Calu3 (cell line): ENCODE measurements at regions not wholly inside any gene's neighbourhood (a gene's known extent, or its start where the extent isn't known, plus 50 kb on each side); places are given as distances from the start of the nearest gene placed in this dataset.

Experiments
- BruUV-seq: library from RNA; stranded (reverse); fragments of 400-500 nt; replicated peaks from 2 replicates; lab custom pipeline; 2021; lab: Mats Ljungman, UMichigan
- CTCF ChIA-PET: fragments of 300-600 bp; sonication (Branson Sonifier 250); formaldehyde crosslinking; loops from one replicate; lab custom pipeline; 2022; ENCODE audit warnings: antibody characterized with exemption; lab: Charles Lee
- DNase-seq: peaks from one replicate; pipeline ENCODE4 v3.0.0; 2022
- H3K27ac Mint-ChIP-seq: one replicate; pipeline ENCODE4 v1.8.0; 2022; ENCODE audit warnings: mixed read lengths; ENCODE audit not compliant: unreplicated experiment
- H3K27me3 Mint-ChIP-seq: one replicate; pipeline ENCODE4 v1.8.0; 2022; ENCODE audit warnings: mixed read lengths; ENCODE audit not compliant: unreplicated experiment
- H3K36me3 Mint-ChIP-seq: one replicate; pipeline ENCODE4 v1.8.0; 2022; ENCODE audit warnings: mild to moderate bottlenecking, moderate library complexity, mixed read lengths; ENCODE audit not compliant: insufficient read depth, unreplicated experiment
- H3K4me1 Mint-ChIP-seq: one replicate; pipeline ENCODE4 v1.8.0; 2022; ENCODE audit warnings: mild to moderate bottlenecking, low read depth, mixed read lengths; ENCODE audit not compliant: unreplicated experiment
- H3K4me3 Mint-ChIP-seq: one replicate; pipeline ENCODE4 v1.8.0; 2022; ENCODE audit warnings: mild to moderate bottlenecking, low read depth, moderate library complexity, mixed read lengths; ENCODE audit not compliant: unreplicated experiment
- H3K9me3 Mint-ChIP-seq: one replicate; pipeline ENCODE4 v1.8.0; 2022; ENCODE audit warnings: low read depth, mixed read lengths; ENCODE audit not compliant: unreplicated experiment
- intact Hi-C: fragments of 100-400 bp; cut with micrococcal nuclease; formaldehyde crosslinking; loops from one replicate; pipeline ENCODE4 v1.10.0; 2022; ENCODE audit not compliant: unreplicated experiment
- TF ChIP-seq, protein P1 (sequence below): fragments of 200-600 bp; IDR thresholded peaks from one replicate; pipeline ENCODE4 v1.8.0; 2022; ENCODE audit warnings: antibody characterized with exemption; ENCODE audit not compliant: unreplicated experiment

DNA sequence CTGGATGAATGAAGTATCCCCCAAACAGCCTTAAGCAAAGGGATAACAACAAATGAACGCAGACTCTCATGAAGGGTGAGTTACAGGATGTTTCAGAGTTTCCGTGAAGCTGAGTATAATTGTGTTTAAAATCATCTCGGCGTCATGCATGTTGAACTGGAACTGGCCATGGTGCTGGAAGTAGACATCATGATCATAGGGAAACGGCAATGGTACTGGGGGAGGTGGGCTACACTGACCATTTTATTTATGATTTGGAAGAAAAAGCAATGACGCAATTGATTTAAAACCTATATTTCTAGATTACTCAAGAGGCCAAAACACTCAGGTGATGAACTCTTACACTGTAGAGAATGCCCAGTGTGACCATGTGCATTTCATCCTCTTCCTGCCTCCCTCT is 387.9 kb upstream of the MYT1L start:
- TF ChIP-seq, protein P1, sequence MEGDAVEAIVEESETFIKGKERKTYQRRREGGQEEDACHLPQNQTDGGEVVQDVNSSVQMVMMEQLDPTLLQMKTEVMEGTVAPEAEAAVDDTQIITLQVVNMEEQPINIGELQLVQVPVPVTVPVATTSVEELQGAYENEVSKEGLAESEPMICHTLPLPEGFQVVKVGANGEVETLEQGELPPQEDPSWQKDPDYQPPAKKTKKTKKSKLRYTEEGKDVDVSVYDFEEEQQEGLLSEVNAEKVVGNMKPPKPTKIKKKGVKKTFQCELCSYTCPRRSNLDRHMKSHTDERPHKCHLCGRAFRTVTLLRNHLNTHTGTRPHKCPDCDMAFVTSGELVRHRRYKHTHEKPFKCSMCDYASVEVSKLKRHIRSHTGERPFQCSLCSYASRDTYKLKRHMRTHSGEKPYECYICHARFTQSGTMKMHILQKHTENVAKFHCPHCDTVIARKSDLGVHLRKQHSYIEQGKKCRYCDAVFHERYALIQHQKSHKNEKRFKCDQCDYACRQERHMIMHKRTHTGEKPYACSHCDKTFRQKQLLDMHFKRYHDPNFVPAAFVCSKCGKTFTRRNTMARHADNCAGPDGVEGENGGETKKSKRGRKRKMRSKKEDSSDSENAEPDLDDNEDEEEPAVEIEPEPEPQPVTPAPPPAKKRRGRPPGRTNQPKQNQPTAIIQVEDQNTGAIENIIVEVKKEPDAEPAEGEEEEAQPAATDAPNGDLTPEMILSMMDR = no peak
- CTCF ChIA-PET = no interaction called here

DNA sequence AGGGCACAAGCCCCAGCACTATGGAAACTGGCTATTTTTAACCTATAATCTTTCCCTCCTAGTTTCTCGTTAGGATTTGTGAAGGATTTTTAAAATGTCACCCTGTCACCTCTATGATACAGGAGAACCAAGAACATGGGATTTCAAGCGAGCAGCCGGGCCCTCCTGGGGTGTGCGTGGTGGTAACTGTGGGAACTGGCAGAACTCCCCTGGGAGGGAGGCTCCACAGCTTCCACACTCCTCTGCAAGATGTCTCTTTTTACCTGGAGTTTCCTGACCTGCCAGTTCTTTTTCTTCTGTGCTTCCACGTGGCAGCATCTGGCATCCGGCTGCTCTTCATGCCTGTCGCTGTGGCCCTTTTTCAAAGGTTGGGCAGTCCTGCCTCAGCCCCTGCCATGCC is 386.3 kb upstream of the MYT1L start:
- H3K9me3 Mint-ChIP-seq = peaks cover 15% of the 10 kb centered on the region
- no peaks in the 10 kb centered on the region for H3K36me3 Mint-ChIP-seq
- no peak overlapping the region for H3K27ac Mint-ChIP-seq
- H3K4me3 Mint-ChIP-seq = no peak overlapping the region
- no peaks in the 10 kb centered on the region for H3K4me1 Mint-ChIP-seq
- no TSS peak for BruUV-seq
- CTCF ChIA-PET = no interaction called here
- intact Hi-C loops = no loop called here
- DNase-seq = no peak
- peaks cover 10% of the 10 kb centered on the region for H3K27me3 Mint-ChIP-seq
- TF ChIP-seq, protein P1 = no peak

More for the DNA sequence above, 387.9 kb upstream of the MYT1L start:
- Mint-ChIP-seq H3K36me3 (no peaks in the 10 kb centered on the region), H3K27me3 (no peaks in the 10 kb centered on the region), H3K27ac (no peak overlapping the region), H3K4me1 (no peaks in the 10 kb centered on the region), H3K4me3 (no peak overlapping the region), H3K9me3 (peaks cover 8% of the 10 kb centered on the region)
- no peak for DNase-seq
- intact Hi-C loops = no loop called here
- BruUV-seq = no TSS peak

DNA sequence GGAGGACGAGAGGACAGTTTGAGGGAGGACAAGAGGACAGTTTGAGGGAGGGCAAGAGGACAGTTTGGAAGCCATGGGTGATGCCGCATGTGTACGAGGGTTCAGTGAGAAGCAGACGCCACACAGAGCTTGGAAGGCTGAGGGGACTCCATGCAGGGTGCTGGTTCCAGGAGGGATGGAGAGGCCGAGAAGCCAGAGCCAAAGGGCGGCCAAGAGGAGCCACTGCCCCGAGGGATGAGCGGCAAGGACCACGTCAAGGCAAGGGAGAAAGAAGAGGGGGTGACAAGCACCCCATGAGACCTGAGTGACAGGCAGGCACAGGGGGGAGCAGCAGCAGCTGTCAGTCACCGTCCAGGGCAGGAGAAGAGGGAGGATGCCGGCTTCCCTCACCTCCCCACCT is 385.7 kb upstream of the MYT1L start:
- no peak for DNase-seq
- Mint-ChIP-seq H3K36me3 (no peaks in the 10 kb centered on the region), H3K27ac (no peak overlapping the region), H3K4me1 (no peaks in the 10 kb centered on the region), H3K27me3 (peaks cover 13% of the 10 kb centered on the region), H3K9me3 (peaks cover 15% of the 10 kb centered on the region), H3K4me3 (no peak overlapping the region)
- TF ChIP-seq, protein P1 = no peak
- no TSS peak for BruUV-seq
- intact Hi-C loops = no loop called here
- CTCF ChIA-PET = no interaction called here

DNA sequence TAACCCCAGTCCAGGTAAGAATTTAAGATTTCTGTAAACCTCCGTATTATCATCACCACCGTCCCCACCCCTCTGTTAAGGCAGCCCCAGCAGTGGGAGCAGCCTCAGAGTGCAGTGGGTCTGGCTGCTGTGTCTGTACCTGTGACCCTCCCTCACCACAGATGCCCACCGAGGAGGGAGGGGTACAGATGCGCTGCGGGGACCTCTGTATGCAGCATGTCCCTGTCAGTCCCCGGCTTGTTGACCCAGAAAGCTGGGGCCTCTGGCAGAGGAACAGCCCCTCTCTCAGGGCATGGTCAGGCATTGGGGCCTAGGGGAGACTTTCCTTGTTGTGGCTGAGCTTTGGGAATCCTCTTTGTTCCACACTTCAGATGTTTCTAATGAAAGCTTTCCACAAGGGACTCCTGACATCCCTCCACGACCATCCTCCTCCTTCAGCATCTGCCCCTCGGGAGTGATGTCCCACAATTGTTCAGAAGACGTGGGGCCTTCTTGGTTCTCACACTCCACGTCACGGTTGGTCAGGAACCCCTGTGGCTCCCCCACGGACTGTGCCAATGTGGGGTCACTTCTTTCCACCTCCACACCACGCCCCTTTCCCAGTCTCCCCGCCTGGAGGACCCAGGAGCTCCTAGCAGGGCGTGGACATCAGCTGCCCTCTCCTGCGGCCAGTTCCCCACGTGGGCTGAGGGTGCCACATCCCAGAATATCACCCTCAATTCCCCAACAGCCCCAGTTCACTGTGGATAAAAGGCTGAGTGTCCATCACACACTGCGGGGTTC is 384.2 kb upstream of the MYT1L start:
- H3K9me3 Mint-ChIP-seq = peaks cover 13% of the 10 kb centered on the region
- H3K36me3 Mint-ChIP-seq = no peaks in the 10 kb centered on the region
- intact Hi-C loops = no loop called here
- CTCF ChIA-PET = no interaction called here
- no peak overlapping the region for H3K27ac Mint-ChIP-seq
- DNase-seq = no peak
- H3K4me3 Mint-ChIP-seq = no peak overlapping the region
- peaks cover 13% of the 10 kb centered on the region for H3K27me3 Mint-ChIP-seq
- BruUV-seq = no TSS peak
- H3K4me1 Mint-ChIP-seq = no peaks in the 10 kb centered on the region
- TF ChIP-seq, protein P1 = no peak
